ENCODE measurements at regions not wholly inside any gene's neighbourhood (a gene's known extent, or its start where the extent isn't known, plus 50 kb on each side); places are given as distances from the start of the nearest gene placed in this dataset.
"Not testable (repeated sequence)": the region's sequence is repeated elsewhere in the genome, so short reads cannot be mapped to it uniquely, and the experiment has no call there.

- no peak for DNase-seq (ENCODE audit: low read depth in 3 of 3)
These were observed 106.3 kb upstream of the ANKRD28 start for GRCh38 chr3:15903759-15904720.

GRCh38 chr3:15905041-15905440 is 107.3 kb upstream of the ANKRD28 start:
- no peak for DNase-seq (ENCODE audit: low read depth in 3 of 3)

GRCh38 chr3:15907403-15907802 is 109.6 kb upstream of the ANKRD28 start:
- not testable (repeated sequence) for DNase-seq (ENCODE audit: low read depth in 3 of 3)

- DNase-seq (ENCODE audit: low read depth in 3 of 3): no peak
These were observed 121.2 kb upstream of the ANKRD28 start for GRCh38 chr3:15918988-15919387.

- no peak for DNase-seq (ENCODE audit: low read depth in 3 of 3)
These were observed 122.2 kb upstream of the ANKRD28 start for GRCh38 chr3:15919971-15920370.

- DNase-seq (ENCODE audit: low read depth in 3 of 3): no peak
These were observed 126.0 kb upstream of the ANKRD28 start for GRCh38 chr3:15923640-15924405.

GRCh38 chr3:15924914-15925313 is 127.1 kb upstream of the ANKRD28 start:
- no peak for DNase-seq (ENCODE audit: low read depth in 3 of 3)

- no peak for DNase-seq (ENCODE audit: low read depth in 3 of 3)
These were observed 129.1 kb upstream of the ANKRD28 start for GRCh38 chr3:15926871-15927270.

- DNase-seq (ENCODE audit: low read depth in 3 of 3): no peak
These were observed 130.2 kb upstream of the ANKRD28 start for GRCh38 chr3:15927969-15928368.

GRCh38 chr3:15929944-15930571 is 132.3 kb upstream of the ANKRD28 start:
- DNase-seq (ENCODE audit: low read depth in 3 of 3): no peak

GRCh38 chr3:15932348-15933300 is 134.8 kb upstream of the ANKRD28 start:
- DNase-seq (ENCODE audit: low read depth in 3 of 3): no peak

GRCh38 chr3:15933439-15934139 is 135.8 kb upstream of the ANKRD28 start:
- DNase-seq (ENCODE audit: low read depth in 3 of 3): no peak

GRCh38 chr3:15934389-15935195 is 136.8 kb upstream of the ANKRD28 start:
- DNase-seq (ENCODE audit: low read depth in 3 of 3): no peak

- no peak for DNase-seq (ENCODE audit: low read depth in 3 of 3)
These were observed 138.5 kb upstream of the ANKRD28 start for GRCh38 chr3:15936312-15936711.

GRCh38 chr3:15940641-15941040 is 142.9 kb upstream of the ANKRD28 start:
- DNase-seq (ENCODE audit: low read depth in 3 of 3): no peak

- DNase-seq (ENCODE audit: low read depth in 3 of 3): not testable (repeated sequence)
These were observed 143.7 kb upstream of the ANKRD28 start for GRCh38 chr3:15941457-15941856.

- no peak for DNase-seq (ENCODE audit: low read depth in 3 of 3)
These were observed 144.2 kb upstream of the ANKRD28 start for GRCh38 chr3:15941958-15942357.

GRCh38 chr3:15942462-15942861 is 144.7 kb upstream of the ANKRD28 start:
- no peak for DNase-seq (ENCODE audit: low read depth in 3 of 3)

- no peak for DNase-seq (ENCODE audit: low read depth in 3 of 3)
These were observed 145.2 kb upstream of the ANKRD28 start for GRCh38 chr3:15942936-15943335.

- no peak for DNase-seq (ENCODE audit: low read depth in 3 of 3)
These were observed 150.6 kb upstream of the ANKRD28 start for GRCh38 chr3:15948388-15948787.

Data from stimulated activated CD4-positive, alpha-beta T cell treated with anti-CD3 and anti-CD28 coated beads, TNF-alpha, amount 100 ng/mL, for 4 hours (primary cell).